OCI-LY3 (cell line): ENCODE measurements at regions not wholly inside any gene's neighbourhood (a gene's known extent, or its start where the extent isn't known, plus 50 kb on each side); places are given as distances from the start of the nearest gene placed in this dataset.

ENCODE experiments used
- H2AFZ ChIP-seq: fragments of 200-600, 300-600 bp; shearing (Covaris generic); 2 replicates; pipeline ENCODE4 v1.6.0; 2014; ENCODE audit warnings: antibody characterized with exemption, low read depth, low read length
- H3K27ac ChIP-seq: fragments of 200-600, 300-600 bp; sonication (generic); 2 replicates; pipeline ENCODE4 v1.5.1; 2014; ENCODE audit warnings: mild to moderate bottlenecking, low read length, moderate library complexity, mixed read lengths
- H3K27me3 ChIP-seq: fragments of 200-600, 300-600 bp; sonication (generic); 2 replicates; pipeline ENCODE4 v1.6.1; 2014; ENCODE audit warnings: low read depth, low read length, mixed read lengths
- H3K36me3 ChIP-seq: fragments of 200-600, 300-600 bp; sonication (generic); replicated peaks from 2 replicates; pipeline ENCODE3; 2014; ENCODE audit warnings: low read depth, low read length, mixed read lengths
- H3K4me1 ChIP-seq: fragments of 300-600, 200-600 bp; sonication (generic); 2 replicates; pipeline ENCODE4 v1.6.1; 2014; ENCODE audit warnings: low read length, mixed read lengths
- H3K4me2 ChIP-seq: fragments of 200-600, 300-600 bp; sonication (generic); 2 replicates; pipeline ENCODE4 v1.6.1; 2014; ENCODE audit warnings: low read length, mixed read lengths
- H3K4me3 ChIP-seq: fragments of 300-600, 200-600 bp; sonication (generic); 2 replicates; pipeline ENCODE4 v1.5.1; 2014; ENCODE audit warnings: antibody characterized with exemption, mild to moderate bottlenecking, low read length, moderate library complexity
- H3K79me2 ChIP-seq: fragments of 300-600, 200-600 bp; shearing (Covaris generic); 2 replicates; pipeline ENCODE4 v1.6.1; 2014; ENCODE audit warnings: mild to moderate bottlenecking, low read length, mixed read lengths
- H3K9ac ChIP-seq: fragments of 300-600, 200-600 bp; shearing (Covaris generic); 2 replicates; pipeline ENCODE4 v1.6.0; 2014; ENCODE audit warnings: mild to moderate bottlenecking, low read length, moderate library complexity
- H3K9me3 ChIP-seq: fragments of 200-600, 300-600 bp; shearing (Covaris generic); 2 replicates; pipeline ENCODE4 v1.6.1; 2014; ENCODE audit warnings: low read length, mixed read lengths; ENCODE audit not compliant: insufficient read depth
- H4K20me1 ChIP-seq: fragments of 200-600, 300-600 bp; sonication (generic); 2 replicates; pipeline ENCODE4 v1.6.1; 2016; ENCODE audit warnings: low read length, mixed read lengths; ENCODE audit not compliant: insufficient read depth
- EZH2phosphoT487 ChIP-seq: fragments of 200-600 bp; shearing (Covaris generic); IDR thresholded peaks from 2 replicates; pipeline ENCODE4 v1.6.1; 2018; ENCODE audit warnings: antibody characterized with exemption, mixed run types, low read depth
- TF ChIP-seq, protein P1 (sequence below): fragments of 200-600, 300-600 bp; sonication (generic); IDR thresholded peaks from 2 replicates; pipeline ENCODE4 v1.5.1; 2014; ENCODE audit warnings: antibody characterized with exemption, low read length, low read depth

GRCh38 chr2:240204431-240205276, 64.2 kb upstream of the OTOS start:
- H3K9ac ChIP-seq = no peak overlapping the region
- no peak overlapping the region for H3K4me3 ChIP-seq
- no peaks in the 10 kb centered on the region for H3K79me2 ChIP-seq
- H3K27ac ChIP-seq = no peak overlapping the region
- no peak overlapping the region for H2AFZ ChIP-seq
- H3K4me2 ChIP-seq = no peak overlapping the region
- H4K20me1 ChIP-seq = no peaks in the 10 kb centered on the region
- H3K4me1 ChIP-seq = no peaks in the 10 kb centered on the region
- H3K27me3 ChIP-seq = no peaks in the 10 kb centered on the region
- H3K9me3 ChIP-seq = no peaks in the 10 kb centered on the region
- TF ChIP-seq, protein P1, sequence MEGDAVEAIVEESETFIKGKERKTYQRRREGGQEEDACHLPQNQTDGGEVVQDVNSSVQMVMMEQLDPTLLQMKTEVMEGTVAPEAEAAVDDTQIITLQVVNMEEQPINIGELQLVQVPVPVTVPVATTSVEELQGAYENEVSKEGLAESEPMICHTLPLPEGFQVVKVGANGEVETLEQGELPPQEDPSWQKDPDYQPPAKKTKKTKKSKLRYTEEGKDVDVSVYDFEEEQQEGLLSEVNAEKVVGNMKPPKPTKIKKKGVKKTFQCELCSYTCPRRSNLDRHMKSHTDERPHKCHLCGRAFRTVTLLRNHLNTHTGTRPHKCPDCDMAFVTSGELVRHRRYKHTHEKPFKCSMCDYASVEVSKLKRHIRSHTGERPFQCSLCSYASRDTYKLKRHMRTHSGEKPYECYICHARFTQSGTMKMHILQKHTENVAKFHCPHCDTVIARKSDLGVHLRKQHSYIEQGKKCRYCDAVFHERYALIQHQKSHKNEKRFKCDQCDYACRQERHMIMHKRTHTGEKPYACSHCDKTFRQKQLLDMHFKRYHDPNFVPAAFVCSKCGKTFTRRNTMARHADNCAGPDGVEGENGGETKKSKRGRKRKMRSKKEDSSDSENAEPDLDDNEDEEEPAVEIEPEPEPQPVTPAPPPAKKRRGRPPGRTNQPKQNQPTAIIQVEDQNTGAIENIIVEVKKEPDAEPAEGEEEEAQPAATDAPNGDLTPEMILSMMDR = no peak
- no peak for TF ChIP-seq EZH2phosphoT487
- no peaks in the 10 kb centered on the region for H3K36me3 ChIP-seq

DNA sequence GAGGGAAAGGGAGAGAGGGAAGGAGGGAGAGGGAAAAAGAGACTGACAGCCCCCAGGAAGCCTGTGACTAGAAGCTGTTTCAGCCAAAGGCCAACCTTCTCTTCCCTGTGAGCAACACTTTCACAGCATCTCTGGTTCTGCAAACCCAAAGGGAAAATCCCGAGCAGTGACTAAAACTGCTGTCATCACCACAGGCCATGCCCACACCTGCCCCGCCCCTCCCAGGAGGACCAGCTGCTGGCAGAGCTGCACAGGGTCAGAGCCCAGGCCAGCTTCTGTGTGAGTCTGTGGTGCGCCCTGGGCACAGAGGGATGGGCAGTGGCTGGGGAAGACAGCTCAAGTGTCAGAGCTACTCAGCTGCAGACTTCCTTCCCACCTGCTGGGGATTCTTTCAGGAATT, 64.9 kb upstream of the OTOS start:
- no peak overlapping the region for H3K4me2 ChIP-seq
- no peaks in the 10 kb centered on the region for H3K36me3 ChIP-seq
- no peaks in the 10 kb centered on the region for H4K20me1 ChIP-seq
- TF ChIP-seq, protein P1 = no peak
- no peak for TF ChIP-seq EZH2phosphoT487
- H2AFZ ChIP-seq = no peak overlapping the region
- H3K79me2 ChIP-seq = no peaks in the 10 kb centered on the region
- H3K9me3 ChIP-seq = no peaks in the 10 kb centered on the region
- no peak overlapping the region for H3K27ac ChIP-seq
- no peaks in the 10 kb centered on the region for H3K4me1 ChIP-seq
- no peaks in the 10 kb centered on the region for H3K27me3 ChIP-seq
- H3K9ac ChIP-seq = no peak overlapping the region
- no peak overlapping the region for H3K4me3 ChIP-seq

GRCh38 chr2:240205772-240206171, 65.3 kb upstream of the OTOS start:
- Histone ChIP-seq H3K4me1 (no peaks in the 10 kb centered on the region), H3K27ac (no peak overlapping the region), H3K9ac (no peak overlapping the region), H4K20me1 (no peaks in the 10 kb centered on the region), H2AFZ (no peak overlapping the region), H3K9me3 (no peaks in the 10 kb centered on the region), H3K4me3 (no peak overlapping the region), H3K4me2 (no peak overlapping the region), H3K79me2 (no peaks in the 10 kb centered on the region), H3K36me3 (no peaks in the 10 kb centered on the region), H3K27me3 (no peaks in the 10 kb centered on the region)
- TF ChIP-seq, protein P1 = no peak
- TF ChIP-seq EZH2phosphoT487 = no peak

DNA sequence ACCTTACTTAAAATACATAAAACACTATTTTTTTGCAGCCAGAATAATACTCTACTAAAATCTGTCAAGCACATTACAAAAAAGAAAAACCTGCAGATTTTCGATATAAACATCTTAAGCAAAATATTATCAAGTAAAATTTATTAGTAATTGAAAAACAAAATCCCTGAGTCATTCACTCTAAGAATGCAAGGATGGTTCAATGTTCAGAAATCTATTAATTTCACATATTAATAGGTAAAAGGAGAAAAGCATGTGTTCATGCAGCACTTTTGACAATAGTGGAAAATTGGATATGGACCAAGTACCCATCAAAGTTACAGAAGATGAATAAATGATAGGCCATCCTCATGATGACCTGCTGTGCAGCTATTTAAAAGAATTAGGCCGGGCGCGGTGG, 66.2 kb upstream of the OTOS start:
- Histone ChIP-seq H3K79me2 (no peaks in the 10 kb centered on the region), H2AFZ (no peak overlapping the region), H3K4me2 (no peak overlapping the region), H3K27ac (no peak overlapping the region), H3K4me3 (no peak overlapping the region), H3K36me3 (no peaks in the 10 kb centered on the region), H3K27me3 (no peaks in the 10 kb centered on the region), H4K20me1 (no peaks in the 10 kb centered on the region), H3K9ac (no peak overlapping the region), H3K9me3 (no peaks in the 10 kb centered on the region), H3K4me1 (no peaks in the 10 kb centered on the region)
- TF ChIP-seq, protein P1 = no peak
- TF ChIP-seq EZH2phosphoT487 = no peak
